Caco-2 (cell line): ENCODE measurements at regions not wholly inside any gene's neighbourhood (a gene's known extent, or its start where the extent isn't known, plus 50 kb on each side); places are given as distances from the start of the nearest gene placed in this dataset.
A peak's percentile ranks its signal among the peaks of the same experiment; 100 is the strongest.
"Not testable (repeated sequence)": the region's sequence is repeated elsewhere in the genome, so short reads cannot be mapped to it uniquely, and the experiment has no call there.

ENCODE experiments used
- BruUV-seq: library from RNA; stranded (reverse); fragments of 400-500 nt; replicated peaks from 2 replicates; lab custom pipeline; 2021; lab: Mats Ljungman, UMichigan
- CTCF ChIA-PET: fragments of 300-600 bp; sonication (Branson Sonifier 250); formaldehyde crosslinking; loops from one replicate; lab custom pipeline; 2022; ENCODE audit warnings: antibody characterized with exemption; lab: Charles Lee
- POLR2A ChIA-PET: fragments of 300-600 bp; sonication (Branson Sonifier 250); formaldehyde crosslinking; loops from one replicate; lab custom pipeline; 2022; ENCODE audit warnings: antibody characterized with exemption; lab: Charles Lee
- DNase-seq, 2 experiments: peaks; one replicate each; pipeline versions ENCODE4 v3.0.0 to v3.0.0-alpha.2; 2020 to 2022
- H3K27me3 ChIP-seq: replicated peaks from 2 replicates; pipeline ENCODE4 v1.6.0; 2011; ENCODE audit warnings: low read length; ENCODE audit not compliant: control insufficient read depth, insufficient read depth
- H3K36me3 ChIP-seq: 2 replicates; pipeline ENCODE4 v1.5.1; 2011; ENCODE audit warnings: low read length; ENCODE audit not compliant: control insufficient read depth, insufficient read depth
- H3K4me1 ChIP-seq: fragments of 250-450 bp; sonication (Bioruptor Pico); 2 replicates; pipeline ENCODE4 v1.5.1; 2020; ENCODE audit warnings: mild to moderate bottlenecking
- H3K4me3 ChIP-seq: 2 replicates; pipeline ENCODE4 v1.5.1; 2011; ENCODE audit warnings: low read depth, mild to moderate bottlenecking, control low read depth, low read length
- H3K9me3 ChIP-seq: fragments of 250-450 bp; sonication (Bioruptor Pico); 2 replicates; pipeline ENCODE4 v1.5.1; 2020; ENCODE audit warnings: mild to moderate bottlenecking, moderate library complexity
- H3K27ac Mint-ChIP-seq: one replicate; pipeline ENCODE4 v1.8.0; 2022; ENCODE audit warnings: mixed read lengths; ENCODE audit not compliant: unreplicated experiment
- H3K27me3 Mint-ChIP-seq: one replicate; pipeline ENCODE4 v1.8.0; 2022; ENCODE audit warnings: mixed read lengths; ENCODE audit not compliant: insufficient read depth, unreplicated experiment
- H3K36me3 Mint-ChIP-seq: one replicate; pipeline ENCODE4 v1.8.0; 2022; ENCODE audit warnings: mild to moderate bottlenecking, mixed read lengths; ENCODE audit not compliant: insufficient read depth, unreplicated experiment
- H3K4me1 Mint-ChIP-seq: one replicate; pipeline ENCODE4 v1.8.0; 2022; ENCODE audit warnings: low read depth, mixed read lengths; ENCODE audit not compliant: unreplicated experiment
- H3K4me3 Mint-ChIP-seq: one replicate; pipeline ENCODE4 v1.8.0; 2022; ENCODE audit warnings: mild to moderate bottlenecking, moderate library complexity, mixed read lengths; ENCODE audit not compliant: unreplicated experiment
- H3K9me3 Mint-ChIP-seq: one replicate; pipeline ENCODE4 v1.8.0; 2022; ENCODE audit warnings: mixed read lengths; ENCODE audit not compliant: unreplicated experiment
- intact Hi-C: fragments of 100-400 bp; cut with micrococcal nuclease; formaldehyde crosslinking; loops from one replicate; pipeline ENCODE4 v1.10.0; 2022; ENCODE audit not compliant: unreplicated experiment
- TF ChIP-seq, protein P1 (sequence below), 2 experiments: fragments of 200-600 bp in 1 of 2; IDR thresholded peaks; 1 replicate in 1 of 2; 2 replicates in 1 of 2; pipeline versions ENCODE4 v1.5.1 to v1.8.0; 2011 to 2022; ENCODE audit warnings: antibody characterized with exemption in 1 of 2, control low read depth in 1 of 2, inconsistent platforms in 1 of 2, low read depth in 1 of 2, low read length in 1 of 2, mild to moderate bottlenecking in 1 of 2, moderate library complexity in 1 of 2; ENCODE audit not compliant: insufficient read depth in 1 of 2, severe bottlenecking in 1 of 2, unreplicated experiment in 1 of 2

DNA sequence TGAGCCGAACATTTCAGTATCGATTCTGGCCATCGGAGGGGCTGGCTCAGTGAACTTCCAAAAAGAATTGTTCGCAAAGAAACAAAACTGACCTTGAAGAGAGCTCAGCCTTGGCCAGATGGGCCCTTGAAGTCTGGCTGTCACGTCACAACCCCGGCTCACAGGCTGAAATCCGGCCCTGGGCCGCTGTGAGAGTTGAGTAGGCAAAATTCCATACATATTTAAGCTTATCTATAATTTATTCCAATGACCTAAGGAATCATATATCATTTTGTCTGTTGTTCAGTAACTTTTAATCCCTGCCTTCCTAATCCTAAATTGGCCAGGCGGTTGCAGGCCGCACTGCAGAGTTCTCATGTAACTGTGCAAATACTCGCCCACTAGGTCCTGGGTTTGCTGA lies 174.8 kb downstream of the LAT start:
- H3K27me3 Mint-ChIP-seq, H3K9me3 Mint-ChIP-seq, H3K36me3 ChIP-seq, H3K4me3 ChIP-seq, intact Hi-C loops, H3K36me3 Mint-ChIP-seq, H3K4me1 ChIP-seq, H3K9me3 ChIP-seq, BruUV-seq, H3K27me3 ChIP-seq, H3K4me3 Mint-ChIP-seq, POLR2A ChIA-PET, H3K27ac Mint-ChIP-seq: not testable (repeated sequence)
- peaks cover 13% of the 10 kb centered on the region for H3K4me1 Mint-ChIP-seq
- DNase-seq: peak in 1 of 2 experiments; percentile 15
- CTCF ChIA-PET: interaction anchor here (0.6 kb wide), 1 partner anchor 11 kb away, joined by 4 read pairs; no protein-coding TSS in a partner anchor

DNA sequence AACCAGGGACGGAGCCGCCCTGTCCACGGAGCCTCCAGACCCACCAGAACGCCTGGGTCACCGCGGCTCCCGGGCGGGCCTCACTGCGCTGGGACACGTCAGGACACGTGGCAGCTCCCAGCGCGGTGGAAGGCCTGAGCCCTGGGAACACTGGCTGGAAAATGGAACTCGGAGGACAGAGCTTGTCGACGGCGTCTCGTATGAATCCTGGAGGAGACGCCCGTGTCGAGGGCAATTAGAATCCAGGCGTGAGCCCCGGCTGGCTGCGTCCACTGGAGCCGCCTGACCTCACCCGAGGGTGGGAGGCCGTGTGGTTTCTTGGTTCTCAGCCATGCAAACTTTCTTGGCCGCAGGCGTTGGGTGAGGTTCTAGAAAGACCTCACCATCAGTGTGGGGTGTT lies 173.9 kb downstream of the LAT start:
- Mint-ChIP-seq H3K27ac (no peak overlapping the region), H3K9me3 (no peaks in the 10 kb centered on the region), H3K4me3 (no peak overlapping the region), H3K27me3 (no peaks in the 10 kb centered on the region), H3K36me3 (no peaks in the 10 kb centered on the region), H3K4me1 (peaks cover 13% of the 10 kb centered on the region)
- Histone ChIP-seq H3K9me3 (no peaks in the 10 kb centered on the region), H3K4me1 (no peaks in the 10 kb centered on the region), H3K27me3 (no peaks in the 10 kb centered on the region), H3K36me3 (no peaks in the 10 kb centered on the region), H3K4me3 (no peak overlapping the region)
- TF ChIP-seq, protein P1, sequence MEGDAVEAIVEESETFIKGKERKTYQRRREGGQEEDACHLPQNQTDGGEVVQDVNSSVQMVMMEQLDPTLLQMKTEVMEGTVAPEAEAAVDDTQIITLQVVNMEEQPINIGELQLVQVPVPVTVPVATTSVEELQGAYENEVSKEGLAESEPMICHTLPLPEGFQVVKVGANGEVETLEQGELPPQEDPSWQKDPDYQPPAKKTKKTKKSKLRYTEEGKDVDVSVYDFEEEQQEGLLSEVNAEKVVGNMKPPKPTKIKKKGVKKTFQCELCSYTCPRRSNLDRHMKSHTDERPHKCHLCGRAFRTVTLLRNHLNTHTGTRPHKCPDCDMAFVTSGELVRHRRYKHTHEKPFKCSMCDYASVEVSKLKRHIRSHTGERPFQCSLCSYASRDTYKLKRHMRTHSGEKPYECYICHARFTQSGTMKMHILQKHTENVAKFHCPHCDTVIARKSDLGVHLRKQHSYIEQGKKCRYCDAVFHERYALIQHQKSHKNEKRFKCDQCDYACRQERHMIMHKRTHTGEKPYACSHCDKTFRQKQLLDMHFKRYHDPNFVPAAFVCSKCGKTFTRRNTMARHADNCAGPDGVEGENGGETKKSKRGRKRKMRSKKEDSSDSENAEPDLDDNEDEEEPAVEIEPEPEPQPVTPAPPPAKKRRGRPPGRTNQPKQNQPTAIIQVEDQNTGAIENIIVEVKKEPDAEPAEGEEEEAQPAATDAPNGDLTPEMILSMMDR (IDR thresholded peaks at IDR 0.05; ENCODE audit: insufficient read depth in 1 of 2, low read depth in 1 of 2, low read length in 1 of 2, severe bottlenecking in 1 of 2, unreplicated experiment in 1 of 2): no peak
- no TSS peak for BruUV-seq
- CTCF ChIA-PET: no interaction called here
- POLR2A ChIA-PET: no interaction called here
- no peak for DNase-seq
- intact Hi-C loops: no loop called here

DNA sequence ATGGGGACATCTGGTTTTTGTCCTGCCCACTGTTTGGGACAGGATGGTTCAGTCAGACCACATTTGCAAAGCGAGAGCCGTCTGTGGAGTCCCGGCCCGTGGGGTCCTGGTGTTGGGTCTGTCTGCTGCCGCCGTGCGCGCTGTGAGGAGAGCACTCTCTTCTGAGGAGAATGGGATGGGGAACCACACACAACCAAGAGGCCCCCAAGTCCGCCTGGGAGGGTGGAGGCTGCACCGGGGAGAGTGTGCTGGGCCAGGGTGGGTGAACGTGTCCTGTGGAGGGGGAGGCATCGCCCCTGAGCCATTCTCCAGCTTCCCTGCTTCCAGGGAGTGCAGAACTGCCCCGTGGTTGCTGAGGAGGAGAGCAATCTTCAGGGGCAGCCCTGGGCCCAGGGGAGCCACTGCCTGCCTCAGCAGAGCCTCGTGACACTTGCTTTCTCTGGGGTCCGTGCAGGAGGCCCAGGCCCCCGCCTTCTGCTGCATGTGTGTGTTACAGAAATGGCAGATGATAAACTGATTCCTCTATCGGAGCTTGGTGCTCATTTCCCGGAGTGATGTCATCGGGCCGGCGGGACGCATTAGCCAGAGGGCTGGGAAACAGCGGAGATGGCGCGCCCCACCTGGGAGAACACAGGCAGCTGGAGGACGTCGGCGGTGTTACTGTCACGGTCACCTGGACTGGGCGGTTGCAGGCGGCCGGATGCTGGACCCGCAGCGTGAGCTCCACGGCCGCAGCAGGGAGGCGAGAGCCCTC lies 173.4 kb downstream of the LAT start:
- H3K4me3 ChIP-seq, intact Hi-C loops, DNase-seq, H3K4me1 ChIP-seq, H3K36me3 ChIP-seq, CTCF ChIA-PET, H3K4me3 Mint-ChIP-seq, H3K9me3 Mint-ChIP-seq, H3K27me3 ChIP-seq, POLR2A ChIA-PET, H3K36me3 Mint-ChIP-seq, BruUV-seq, H3K9me3 ChIP-seq, H3K27me3 Mint-ChIP-seq: not testable (repeated sequence)
- Mint-ChIP-seq H3K4me1 (peaks cover 13% of the 10 kb centered on the region), H3K27ac (peak overlapping the region; percentile 33)

DNA sequence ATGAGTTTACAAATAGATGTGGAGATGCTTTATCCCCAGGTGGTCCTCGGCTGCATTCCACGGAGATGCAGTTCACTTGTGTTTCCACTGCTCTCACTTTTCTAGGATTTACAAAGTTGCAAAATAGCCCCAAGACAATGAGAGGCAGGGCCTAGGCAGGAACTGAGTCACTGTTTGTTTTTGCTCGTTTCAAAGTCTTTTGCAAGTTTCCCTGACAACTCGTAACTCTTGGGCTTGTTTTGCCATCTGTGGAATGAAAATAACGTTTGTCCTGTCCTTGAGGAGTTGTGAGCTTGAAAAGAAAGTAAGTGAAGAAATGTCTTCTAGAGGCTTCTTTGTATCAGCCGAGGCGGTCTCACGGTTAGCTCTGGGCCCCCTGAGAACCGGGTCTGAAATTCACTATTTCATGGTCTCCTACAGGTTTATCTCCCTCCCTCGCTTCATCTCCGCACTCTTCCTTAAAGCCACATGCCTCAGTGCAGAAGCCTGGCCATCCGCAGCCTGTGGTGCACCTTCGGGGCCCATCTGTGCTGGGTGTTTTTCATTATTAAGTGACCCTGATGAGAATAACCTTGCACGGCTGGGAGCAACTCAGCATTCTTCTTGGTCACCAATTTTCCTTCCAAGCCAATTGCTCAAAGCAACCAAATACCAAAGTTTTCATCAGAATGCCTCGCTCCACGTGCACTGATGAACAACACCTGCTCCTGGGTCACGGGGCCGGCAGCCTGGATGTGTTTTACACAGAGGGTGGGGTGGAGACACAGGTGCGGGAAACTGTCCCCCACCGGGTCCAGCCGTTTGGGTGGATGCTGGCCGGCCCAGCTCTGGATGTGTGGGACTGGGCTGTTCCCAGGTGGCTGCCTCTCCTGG lies 172.4 kb downstream of the LAT start:
- peak; percentile 44 to 66 for DNase-seq
- H3K9me3 ChIP-seq, H3K27me3 ChIP-seq, H3K36me3 Mint-ChIP-seq, H3K4me3 Mint-ChIP-seq, H3K4me3 ChIP-seq, H3K27me3 Mint-ChIP-seq, H3K4me1 ChIP-seq, CTCF ChIA-PET, H3K36me3 ChIP-seq, POLR2A ChIA-PET, intact Hi-C loops, H3K9me3 Mint-ChIP-seq, BruUV-seq: not testable (repeated sequence)
- Mint-ChIP-seq H3K27ac (peak overlapping the region; percentile 33), H3K4me1 (peaks cover 13% of the 10 kb centered on the region)
